Trophoblast cell (in vitro differentiated cells and primary cell): ENCODE measurements at regions not wholly inside any gene's neighbourhood (a gene's known extent, or its start where the extent isn't known, plus 50 kb on each side); places are given as distances from the start of the nearest gene placed in this dataset.

Experiments
- DNase-seq, 2 donors: peaks; one replicate each; pipeline ENCODE4 v3.0.0-alpha.2; 2016
- H2AFZ ChIP-seq: 2 replicates; pipeline ENCODE4 v1.6.1; 2013; ENCODE audit warnings: low read length, moderate library complexity, mild to moderate bottlenecking; ENCODE audit not compliant: insufficient read depth, poor library complexity
- H2AK5ac ChIP-seq: 2 replicates; pipeline ENCODE4 v1.6.1; 2013; ENCODE audit warnings: mild to moderate bottlenecking, low read length
- H2BK120ac ChIP-seq: 2 replicates; pipeline ENCODE4 v1.6.1; 2013; ENCODE audit warnings: low read length, mild to moderate bottlenecking, moderate library complexity; ENCODE audit not compliant: insufficient read depth, poor library complexity
- H2BK12ac ChIP-seq: 2 replicates; pipeline ENCODE4 v1.6.1; 2013; ENCODE audit warnings: mild to moderate bottlenecking, low read length, moderate library complexity
- H2BK5ac ChIP-seq: 2 replicates; pipeline ENCODE4 v1.6.1; 2013; ENCODE audit warnings: low read length, low read depth, moderate library complexity, mild to moderate bottlenecking; ENCODE audit not compliant: poor library complexity
- H3K14ac ChIP-seq: 2 replicates; pipeline ENCODE4 v1.6.1; 2013; ENCODE audit warnings: mild to moderate bottlenecking, low read length
- H3K18ac ChIP-seq: 2 replicates; pipeline ENCODE4 v1.6.1; 2013; ENCODE audit warnings: mild to moderate bottlenecking, low read length
- H3K23ac ChIP-seq: 2 replicates; pipeline ENCODE4 v1.6.1; 2013; ENCODE audit warnings: low read length
- H3K27ac ChIP-seq: 2 replicates; pipeline ENCODE4 v1.5.1; 2013; ENCODE audit warnings: low read depth, mild to moderate bottlenecking, inconsistent platforms, low read length, moderate library complexity
- H3K27me3 ChIP-seq: 2 replicates; pipeline ENCODE4 v1.6.1; 2013; ENCODE audit warnings: inconsistent platforms, mild to moderate bottlenecking, low read length, moderate library complexity; ENCODE audit not compliant: insufficient read depth
- H3K36me3 ChIP-seq, 2 experiments: 1 replicate in 1 of 2; 2 replicates in 1 of 2; pipeline ENCODE4 v1.6.1; 2013; ENCODE audit warnings: low read length in 2 of 2, mild to moderate bottlenecking in 2 of 2, moderate library complexity in 1 of 2; ENCODE audit not compliant: insufficient read depth in 2 of 2, control insufficient read depth in 1 of 2
- H3K4ac ChIP-seq: 2 replicates; pipeline ENCODE4 v1.6.1; 2013; ENCODE audit warnings: low read depth, mild to moderate bottlenecking, low read length, moderate library complexity
- H3K4me1 ChIP-seq, 2 experiments: 1 replicate in 1 of 2; 2 replicates in 1 of 2; pipeline ENCODE4 v1.6.1; 2013; ENCODE audit warnings: low read length in 2 of 2, mild to moderate bottlenecking in 2 of 2, moderate library complexity in 1 of 2; ENCODE audit not compliant: insufficient read depth in 2 of 2, control insufficient read depth in 1 of 2
- H3K4me2 ChIP-seq: 2 replicates; pipeline ENCODE4 v1.6.1; 2013; ENCODE audit warnings: inconsistent platforms, mild to moderate bottlenecking, low read length, moderate library complexity
- H3K4me3 ChIP-seq: 2 replicates; pipeline ENCODE4 v1.5.1; 2013; ENCODE audit warnings: mild to moderate bottlenecking, low read depth, low read length, inconsistent platforms
- H3K79me1 ChIP-seq: one replicate; pipeline ENCODE4 v1.6.1; 2013; ENCODE audit warnings: low read length
- H3K79me2 ChIP-seq: 2 replicates; pipeline ENCODE4 v1.6.1; 2013; ENCODE audit warnings: low read length, mild to moderate bottlenecking; ENCODE audit not compliant: control insufficient read depth, insufficient read depth, poor library complexity
- H3K9ac ChIP-seq: 2 replicates; pipeline ENCODE4 v1.6.1; 2013; ENCODE audit warnings: mild to moderate bottlenecking, low read length
- H3K9me3 ChIP-seq: 2 replicates; pipeline ENCODE4 v1.6.1; 2013; ENCODE audit warnings: low read depth, mild to moderate bottlenecking, control low read depth, inconsistent platforms, low read length; ENCODE audit not compliant: insufficient read depth
- H4K12ac ChIP-seq: 2 replicates; pipeline ENCODE4 v1.6.1; 2013; ENCODE audit warnings: low read depth, mild to moderate bottlenecking, low read length, moderate library complexity
- H4K8ac ChIP-seq: 2 replicates; pipeline ENCODE4 v1.6.1; 2013; ENCODE audit warnings: low read depth, mild to moderate bottlenecking, low read length, moderate library complexity
- H4K91ac ChIP-seq: one replicate; pipeline ENCODE4 v1.6.1; 2013; ENCODE audit warnings: low read depth, mild to moderate bottlenecking, low read length, moderate library complexity
- WGBS: extraction: QIAGEN DNeasy Blood & Tissue Kit; methylation state at CpG from one replicate; pipeline ENCODE4 v1.1.7; 2013; ENCODE audit warnings: missing lambda C conversion rate; ENCODE audit not compliant: insufficient read length, insufficient coverage; ENCODE audit errors: extremely low coverage; 5-methylcytosine and 5-hydroxymethylcytosine counted together

DNA sequence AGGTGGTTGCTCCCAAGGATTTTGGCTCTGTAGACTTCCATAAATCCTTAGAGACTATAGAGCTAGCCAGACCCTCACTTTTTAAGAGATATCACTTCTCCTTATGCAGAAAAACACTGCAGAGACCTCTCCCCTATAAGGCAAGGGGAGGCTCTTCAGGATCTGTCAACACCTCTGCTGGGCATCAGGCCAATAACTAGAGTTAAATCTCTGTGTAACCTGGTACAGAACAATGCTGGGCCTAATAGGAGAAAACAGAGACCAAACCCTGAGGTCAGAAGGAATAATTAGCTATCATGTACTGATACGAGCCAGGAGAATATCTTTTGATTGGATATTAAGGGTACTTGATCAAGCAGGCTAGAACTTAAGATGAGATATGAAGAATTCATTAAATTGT, 358.5 kb downstream of the TBC1D4 start:
- Histone ChIP-seq H3K9me3 (no peaks in the 10 kb centered on the region), H3K9ac (no peak overlapping the region), H3K23ac (no peak overlapping the region), H3K79me1 (no peaks in the 10 kb centered on the region), H2BK5ac (no peak overlapping the region), H3K27ac (no peak overlapping the region), H3K27me3 (no peaks in the 10 kb centered on the region), H3K4me1 (no peaks in the 10 kb centered on the region), H3K79me2 (no peaks in the 10 kb centered on the region), H3K36me3 (no peaks in the 10 kb centered on the region), H4K12ac (no peak overlapping the region), H4K8ac (no peak overlapping the region), H3K4me2 (no peak overlapping the region), H3K4ac (no peak overlapping the region), H3K14ac (no peak overlapping the region), H2AFZ (no peak overlapping the region), H3K4me3 (no peak overlapping the region), H2BK12ac (no peak overlapping the region), H2AK5ac (no peak overlapping the region), H2BK120ac (no peak overlapping the region), H4K91ac (no peak overlapping the region), H3K18ac (no peak overlapping the region)
- no peak for DNase-seq
- no CpG with 5 or more reads among the region's 1 CpG for WGBS

DNA sequence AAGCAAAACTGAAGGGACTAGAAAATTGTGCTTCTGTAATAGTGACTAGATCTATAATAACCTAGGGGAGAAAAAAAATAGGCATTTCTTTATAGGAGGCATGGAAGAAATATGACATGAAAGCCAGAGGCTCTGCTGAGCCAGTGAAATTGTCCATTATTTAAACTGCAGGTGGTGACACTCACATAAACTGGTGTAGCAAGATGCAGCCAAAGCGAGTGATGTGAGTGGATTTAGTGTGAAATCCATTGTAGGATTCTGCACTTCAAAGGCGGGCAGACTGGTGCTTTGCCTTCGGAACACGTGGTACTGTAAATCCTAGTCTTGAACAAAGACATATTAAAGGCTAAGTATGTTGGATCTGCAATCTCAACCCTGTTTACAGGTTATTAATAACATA, 361.9 kb downstream of the TBC1D4 start:
- H2AK5ac ChIP-seq = no peak overlapping the region
- no peak overlapping the region for H3K9ac ChIP-seq
- H3K4me2 ChIP-seq = no peak overlapping the region
- H3K23ac ChIP-seq = no peak overlapping the region
- H3K4me3 ChIP-seq = no peak overlapping the region
- no peak overlapping the region for H4K12ac ChIP-seq
- H4K91ac ChIP-seq = no peak overlapping the region
- H3K79me1 ChIP-seq = no peaks in the 10 kb centered on the region
- no peaks in the 10 kb centered on the region for H3K36me3 ChIP-seq
- H2BK5ac ChIP-seq = no peak overlapping the region
- WGBS = no CpG with 5 or more reads among the region's 4 CpGs
- no peaks in the 10 kb centered on the region for H3K27me3 ChIP-seq
- DNase-seq = no peak
- no peak overlapping the region for H3K14ac ChIP-seq
- H2AFZ ChIP-seq = no peak overlapping the region
- no peaks in the 10 kb centered on the region for H3K4me1 ChIP-seq
- H3K18ac ChIP-seq = no peak overlapping the region
- H3K9me3 ChIP-seq = no peaks in the 10 kb centered on the region
- H2BK12ac ChIP-seq = no peak overlapping the region
- H4K8ac ChIP-seq = no peak overlapping the region
- no peak overlapping the region for H3K4ac ChIP-seq
- no peaks in the 10 kb centered on the region for H3K79me2 ChIP-seq
- H3K27ac ChIP-seq = no peak overlapping the region
- H2BK120ac ChIP-seq = no peak overlapping the region

DNA sequence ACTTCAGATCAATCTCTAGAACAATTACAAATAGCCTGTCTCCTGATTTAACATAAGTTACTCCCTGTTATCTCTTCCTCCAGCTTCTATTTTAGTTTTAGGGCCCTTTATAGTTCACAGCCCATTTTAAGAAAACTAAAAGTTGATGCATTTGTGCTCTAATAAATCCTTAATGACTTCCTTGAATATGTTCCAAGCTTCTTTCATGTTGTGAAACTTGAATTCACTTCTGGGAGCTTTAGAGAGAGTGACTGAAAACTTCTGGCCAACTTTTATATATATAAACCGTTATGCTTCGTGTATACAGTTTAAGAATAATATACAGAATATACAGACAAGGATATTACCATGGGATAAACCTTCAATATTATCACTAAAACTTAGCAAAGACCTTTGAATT, 366.8 kb downstream of the TBC1D4 start:
- WGBS = no CpG with 5 or more reads among the region's 2 CpGs

DNA sequence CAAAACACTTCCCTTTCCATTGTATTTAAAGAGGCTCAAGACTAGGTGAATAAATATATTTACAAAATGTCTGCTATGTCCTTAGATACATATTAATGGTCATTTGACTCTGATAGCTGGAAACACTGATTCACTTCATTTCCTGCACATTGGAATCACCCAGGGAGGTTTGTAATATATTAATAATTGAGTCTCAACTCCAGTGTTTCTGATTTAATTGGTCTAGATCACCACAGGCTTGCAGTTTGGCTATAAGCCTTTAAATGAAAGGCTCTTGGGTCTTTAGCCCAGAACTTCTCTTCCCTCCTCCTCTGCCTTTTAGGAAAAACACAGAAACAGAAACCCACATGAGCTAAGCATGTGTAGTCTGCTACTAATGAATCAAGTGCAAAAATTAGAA, 378.0 kb downstream of the TBC1D4 start:
- Histone ChIP-seq H2AFZ (no peak overlapping the region), H2BK120ac (no peak overlapping the region), H2BK12ac (no peak overlapping the region), H4K12ac (no peak overlapping the region), H3K79me2 (no peaks in the 10 kb centered on the region), H3K9ac (no peak overlapping the region), H3K4me3 (no peak overlapping the region), H3K4me2 (no peak overlapping the region), H4K8ac (no peak overlapping the region), H3K4me1 (no peaks in the 10 kb centered on the region), H3K36me3 (no peaks in the 10 kb centered on the region), H2BK5ac (no peak overlapping the region), H3K79me1 (no peaks in the 10 kb centered on the region), H3K27ac (no peak overlapping the region), H4K91ac (no peak overlapping the region), H3K27me3 (no peaks in the 10 kb centered on the region), H2AK5ac (no peak overlapping the region), H3K9me3 (no peaks in the 10 kb centered on the region), H3K4ac (no peak overlapping the region), H3K14ac (no peak overlapping the region), H3K23ac (no peak overlapping the region), H3K18ac (no peak overlapping the region)
- DNase-seq = no peak

More for the DNA sequence above, 366.8 kb downstream of the TBC1D4 start:
- H3K9ac ChIP-seq = no peak overlapping the region
- no peak overlapping the region for H3K14ac ChIP-seq
- no peak overlapping the region for H4K12ac ChIP-seq
- no peak overlapping the region for H4K8ac ChIP-seq
- no peaks in the 10 kb centered on the region for H3K9me3 ChIP-seq
- no peak overlapping the region for H3K23ac ChIP-seq
- H3K4me2 ChIP-seq = no peak overlapping the region
- no peak for DNase-seq
- H3K18ac ChIP-seq = no peak overlapping the region
- no peak overlapping the region for H2BK5ac ChIP-seq
- no peaks in the 10 kb centered on the region for H3K36me3 ChIP-seq
- no peak overlapping the region for H3K27ac ChIP-seq
- no peaks in the 10 kb centered on the region for H3K79me2 ChIP-seq
- H4K91ac ChIP-seq = no peak overlapping the region
- H3K27me3 ChIP-seq = no peaks in the 10 kb centered on the region
- no peaks in the 10 kb centered on the region for H3K79me1 ChIP-seq
- no peak overlapping the region for H2AFZ ChIP-seq
- H3K4ac ChIP-seq = no peak overlapping the region
- H2AK5ac ChIP-seq = no peak overlapping the region
- H3K4me3 ChIP-seq = no peak overlapping the region
- no peaks in the 10 kb centered on the region for H3K4me1 ChIP-seq
- H2BK120ac ChIP-seq = no peak overlapping the region
- no peak overlapping the region for H2BK12ac ChIP-seq
